ENCODE measurements at regions not wholly inside any gene's neighbourhood (a gene's known extent, or its start where the extent isn't known, plus 50 kb on each side); places are given as distances from the start of the nearest gene placed in this dataset.

DNA sequence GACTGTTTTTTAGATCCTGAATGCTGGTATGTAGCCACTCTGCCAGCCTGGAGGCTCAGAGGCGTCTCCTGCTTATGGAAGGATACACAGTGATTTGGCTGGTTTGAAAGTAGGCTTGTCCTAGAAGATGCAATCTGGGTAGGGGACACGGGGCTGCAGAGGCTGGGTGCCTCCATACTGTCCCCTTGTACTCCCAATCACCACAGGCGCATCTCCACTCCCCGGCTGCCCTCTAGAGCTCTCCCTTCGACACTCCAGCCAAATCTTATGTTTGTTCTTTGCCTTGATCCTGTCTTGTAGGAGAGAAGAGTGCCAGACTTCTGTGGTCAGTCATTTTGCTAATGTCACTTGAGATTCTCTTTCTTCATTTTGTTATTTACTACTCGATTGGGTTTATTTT lies 168.8 kb upstream of the THRB start:
- H3K4me1 ChIP-seq (replicated peaks in 1 of 2): peaks cover 0 to 7% of the 10 kb centered on the region in 2 donors
- WGBS, 10 experiments: 69 to 100% (median 94%) methylated on average over 2 to 6 of the region's 6 CpGs
- H3K27ac ChIP-seq: no peak overlapping the region
- in situ Hi-C loops (cut with MboI; ENCODE audit: low pct_unique_long_range_greater_than_20kb in 2 of 9, low sequenced_read_pairs in 9 of 9, unreplicated experiment in 9 of 9): loop anchor here in 2 of 9 experiments (25.0 kb wide), 2 partner anchors 401 to 651 kb away; no protein-coding TSS in a partner anchor
- H3K4me3 ChIP-seq: no peak overlapping the region
- ATAC-seq (replicated peaks in 6 of 8): no peak

DNA sequence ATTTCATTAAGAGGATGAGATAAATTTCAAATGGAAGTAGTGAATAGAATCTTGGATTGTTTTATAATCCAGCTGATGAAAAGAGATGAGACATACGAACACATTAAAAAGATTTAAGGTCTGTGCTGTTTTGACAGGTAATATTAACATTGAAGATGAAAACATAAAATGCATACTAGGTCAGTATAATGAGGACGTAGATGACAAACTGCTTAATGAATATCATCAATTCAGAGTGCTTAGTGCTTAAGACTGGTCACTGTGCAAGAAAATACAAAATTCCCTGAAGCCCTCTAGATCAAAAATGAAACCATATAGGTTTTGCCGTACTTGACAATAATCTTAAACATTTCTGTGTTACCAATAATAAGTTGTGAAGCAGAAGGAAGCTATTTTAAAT lies 173.4 kb upstream of the THRB start:
- in situ Hi-C loops (cut with MboI; ENCODE audit: low pct_unique_long_range_greater_than_20kb in 2 of 9, low sequenced_read_pairs in 9 of 9, unreplicated experiment in 9 of 9): loop anchor here in 2 of 9 experiments (25.0 kb wide), 2 partner anchors 406 to 656 kb away; no protein-coding TSS in a partner anchor
- Histone ChIP-seq H3K27ac (no peak overlapping the region), H3K4me3 (no peak overlapping the region), H3K4me1 (replicated peaks in 1 of 2) (peaks cover 0 to 28% of the 10 kb centered on the region in 2 donors)
- 38 to 82% (median 68%) methylated on average over 1 to 3 of the region's 3 CpGs for WGBS, 10 experiments
- ATAC-seq (replicated peaks in 6 of 8): peak in 5 of 8 experiments; percentile 49 to 87 (median 67)

DNA sequence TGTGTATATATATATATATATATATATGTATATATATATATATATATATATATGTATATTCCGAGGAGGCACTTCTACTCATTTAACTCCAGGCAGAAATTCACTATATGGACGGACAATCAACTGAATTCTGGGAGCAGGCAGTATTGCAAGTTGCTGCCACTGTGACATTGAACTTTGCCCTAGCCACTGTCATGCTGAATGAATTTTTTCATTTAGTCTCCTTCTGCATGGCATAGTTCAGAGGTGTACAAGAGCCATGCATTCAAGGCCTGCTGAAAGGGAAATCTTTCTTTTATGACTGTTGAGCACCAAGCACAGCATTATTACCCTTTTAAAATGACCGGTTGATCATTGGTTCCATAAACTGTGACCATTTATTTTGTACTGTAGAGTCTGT lies 176.2 kb upstream of the THRB start:
- peak in 1 of 8 experiments; percentile 38 for ATAC-seq (replicated peaks in 6 of 8)
- WGBS, 10 experiments: 60 to 100% (median 86%) methylated on average over 1 of the region's 3 CpGs; no CpG with 5 or more reads in 3 of the 10 experiments
- H3K4me1 ChIP-seq (replicated peaks in 1 of 2): peaks cover 0 to 28% of the 10 kb centered on the region in 2 donors
- H3K27ac ChIP-seq: no peak overlapping the region
- no peak overlapping the region for H3K4me3 ChIP-seq
- in situ Hi-C loops (cut with MboI; ENCODE audit: low pct_unique_long_range_greater_than_20kb in 2 of 9, low sequenced_read_pairs in 9 of 9, unreplicated experiment in 9 of 9): loop anchor here in 2 of 9 experiments (25.0 kb wide), 2 partner anchors 409 to 659 kb away; no protein-coding TSS in a partner anchor

DNA sequence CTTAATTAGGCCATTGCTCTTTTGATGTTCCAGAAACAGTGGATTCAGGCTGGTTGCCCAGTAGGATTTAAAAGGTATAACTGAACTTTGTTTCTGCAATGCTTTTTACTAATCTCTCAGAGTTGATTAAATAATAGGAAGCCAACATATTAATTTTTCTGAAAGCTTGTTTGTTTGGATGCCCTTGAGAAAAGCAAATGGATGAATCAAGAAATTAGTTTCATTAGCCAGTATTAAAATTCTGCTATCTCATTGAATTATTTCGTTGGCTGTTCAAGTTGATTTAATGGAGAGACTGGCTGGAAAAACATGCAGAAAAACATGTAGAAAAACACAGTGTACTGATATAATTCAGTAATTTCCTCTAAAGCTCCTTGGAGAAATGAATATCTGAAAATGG lies 178.9 kb upstream of the THRB start:
- in situ Hi-C loops (cut with MboI; ENCODE audit: low pct_unique_long_range_greater_than_20kb in 2 of 9, low sequenced_read_pairs in 9 of 9, unreplicated experiment in 9 of 9): loop anchor here in 2 of 9 experiments (25.0 kb wide), 2 partner anchors 411 to 661 kb away; no protein-coding TSS in a partner anchor
- 9 to 100% (median 85%) methylated on average over 1 of the region's 1 CpG for WGBS, 10 experiments
- no peak for ATAC-seq (replicated peaks in 6 of 8)
- no peak overlapping the region for H3K27ac ChIP-seq
- peaks cover 0 to 21% of the 10 kb centered on the region in 2 donors for H3K4me1 ChIP-seq (replicated peaks in 1 of 2)
- H3K4me3 ChIP-seq: no peak overlapping the region

DNA sequence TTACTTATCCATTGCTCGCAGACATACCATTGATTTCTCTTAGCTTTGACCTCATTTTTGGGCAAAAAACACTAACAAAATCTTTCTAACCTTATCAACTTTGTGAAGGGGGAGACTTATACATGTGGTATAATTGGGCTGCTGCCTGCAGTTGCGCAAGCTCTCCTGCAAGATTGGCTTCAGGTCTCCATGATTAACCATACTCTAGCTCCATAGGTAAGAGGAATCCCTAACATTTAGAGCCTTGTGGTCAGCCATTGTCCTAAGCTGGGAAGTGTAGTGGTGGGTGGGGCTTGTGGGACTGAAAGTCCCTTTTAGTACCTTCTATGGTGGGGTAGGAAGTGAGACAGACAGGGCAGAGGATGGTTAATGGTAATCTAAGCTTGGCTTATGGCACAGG lies 179.6 kb upstream of the THRB start:
- Histone ChIP-seq H3K4me3 (no peak overlapping the region), H3K4me1 (replicated peaks in 1 of 2) (peaks cover 0 to 19% of the 10 kb centered on the region in 2 donors), H3K27ac (no peak overlapping the region)
- ATAC-seq (replicated peaks in 6 of 8): no peak
- in situ Hi-C loops (cut with MboI; ENCODE audit: low pct_unique_long_range_greater_than_20kb in 2 of 9, low sequenced_read_pairs in 9 of 9, unreplicated experiment in 9 of 9): loop anchor here in 2 of 9 experiments (25.0 kb wide), 2 partner anchors 412 to 662 kb away; no protein-coding TSS in a partner anchor
- 91 to 100% (median 94%) methylated on average over 1 to 2 of the region's 2 CpGs; no CpG with 5 or more reads in 4 of the 10 experiments for WGBS, 10 experiments

DNA sequence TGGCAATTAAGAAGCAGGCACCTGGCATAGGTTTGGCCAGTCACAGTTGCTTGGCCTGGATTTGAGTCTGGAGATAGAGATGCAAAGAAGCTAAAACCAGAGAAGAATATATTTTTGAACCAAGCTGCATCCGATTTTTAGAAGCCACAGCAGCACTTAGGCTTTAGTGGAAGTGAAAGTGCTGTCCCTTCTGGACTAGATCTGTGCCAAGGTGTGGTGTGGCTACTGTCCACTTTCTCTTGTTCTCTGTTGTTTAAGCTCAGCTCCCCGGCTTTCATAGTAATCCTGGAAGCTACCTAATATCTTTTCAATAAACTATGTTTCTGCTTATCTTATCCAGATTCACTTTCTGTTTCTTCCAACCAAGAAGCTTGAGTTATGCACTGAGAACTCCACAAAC lies 183.4 kb upstream of the THRB start:
- WGBS, 10 experiments: 6 to 81% (median 56%) methylated on average over 1 to 2 of the region's 2 CpGs; no CpG with 5 or more reads in 1 of the 10 experiments
- in situ Hi-C loops (cut with MboI; ENCODE audit: low pct_unique_long_range_greater_than_20kb in 2 of 9, low sequenced_read_pairs in 9 of 9, unreplicated experiment in 9 of 9): loop anchor here in 1 of 9 experiments (25.0 kb wide), 1 partner anchor 666 kb away; no protein-coding TSS in a partner anchor
- no peak overlapping the region for H3K27ac ChIP-seq
- H3K4me3 ChIP-seq: no peak overlapping the region
- no peaks in the 10 kb centered on the region for H3K4me1 ChIP-seq (replicated peaks in 1 of 2)
- ATAC-seq (replicated peaks in 6 of 8): no peak

DNA sequence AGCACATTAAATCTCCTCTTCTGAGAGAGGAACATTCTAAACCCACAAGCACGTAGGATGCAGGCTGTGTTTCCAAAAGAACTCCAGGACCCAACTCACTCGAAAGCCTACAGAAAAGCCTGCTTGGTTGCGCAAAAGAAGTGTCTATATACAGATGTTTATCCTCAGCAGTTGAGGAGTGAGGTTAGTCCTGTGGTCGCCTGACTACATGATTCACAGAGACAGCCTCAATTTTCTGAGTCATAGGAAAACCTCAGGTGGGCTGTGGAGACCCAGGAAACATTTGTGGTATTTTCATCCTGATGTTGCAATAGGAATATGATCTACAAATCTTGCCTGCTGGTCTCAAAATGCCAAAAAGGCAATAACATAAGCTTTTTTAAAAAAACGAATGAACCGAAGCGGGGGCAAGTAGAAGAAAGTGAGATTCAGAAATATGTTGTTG lies 183.8 kb upstream of the THRB start:
- H3K4me3 ChIP-seq: no peak overlapping the region
- no peaks in the 10 kb centered on the region for H3K4me1 ChIP-seq (replicated peaks in 1 of 2)
- 8 to 100% (median 74%) methylated on average over 1 to 7 of the region's 7 CpGs for WGBS, 10 experiments
- ATAC-seq (replicated peaks in 6 of 8): peak in 2 of 8 experiments; percentile 27
- in situ Hi-C loops (cut with MboI; ENCODE audit: low pct_unique_long_range_greater_than_20kb in 2 of 9, low sequenced_read_pairs in 9 of 9, unreplicated experiment in 9 of 9): loop anchor here in 1 of 9 experiments (25.0 kb wide), 1 partner anchor 666 kb away; no protein-coding TSS in a partner anchor
- no peak overlapping the region for H3K27ac ChIP-seq

DNA sequence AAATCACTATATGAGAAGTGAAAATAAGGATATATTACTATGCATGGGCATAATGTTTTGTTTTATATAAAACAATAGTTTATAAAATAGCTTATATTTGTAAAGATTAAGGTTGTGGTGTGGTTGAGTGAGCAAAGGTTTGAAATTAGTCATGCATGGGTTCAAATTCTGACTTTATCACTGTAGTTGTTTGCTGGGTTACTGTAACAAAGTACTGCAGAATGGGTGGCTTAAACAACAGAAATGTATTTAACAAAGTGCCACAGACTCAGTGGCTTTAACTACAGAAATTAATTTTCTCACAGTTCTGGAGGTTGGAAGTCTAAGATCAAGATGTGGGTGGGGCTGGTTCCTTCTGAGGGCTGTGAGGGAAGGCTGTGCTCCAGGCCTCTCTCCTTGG lies 184.8 kb upstream of the THRB start:
- Histone ChIP-seq H3K4me1 (replicated peaks in 1 of 2) (peaks cover 0 to 2% of the 10 kb centered on the region in 2 donors), H3K4me3 (no peak overlapping the region), H3K27ac (no peak overlapping the region)
- in situ Hi-C loops (cut with MboI; ENCODE audit: low pct_unique_long_range_greater_than_20kb in 2 of 9, low sequenced_read_pairs in 9 of 9, unreplicated experiment in 9 of 9): loop anchor here in 1 of 9 experiments (25.0 kb wide), 1 partner anchor 667 kb away; no protein-coding TSS in a partner anchor
- no peak for ATAC-seq (replicated peaks in 6 of 8)

DNA sequence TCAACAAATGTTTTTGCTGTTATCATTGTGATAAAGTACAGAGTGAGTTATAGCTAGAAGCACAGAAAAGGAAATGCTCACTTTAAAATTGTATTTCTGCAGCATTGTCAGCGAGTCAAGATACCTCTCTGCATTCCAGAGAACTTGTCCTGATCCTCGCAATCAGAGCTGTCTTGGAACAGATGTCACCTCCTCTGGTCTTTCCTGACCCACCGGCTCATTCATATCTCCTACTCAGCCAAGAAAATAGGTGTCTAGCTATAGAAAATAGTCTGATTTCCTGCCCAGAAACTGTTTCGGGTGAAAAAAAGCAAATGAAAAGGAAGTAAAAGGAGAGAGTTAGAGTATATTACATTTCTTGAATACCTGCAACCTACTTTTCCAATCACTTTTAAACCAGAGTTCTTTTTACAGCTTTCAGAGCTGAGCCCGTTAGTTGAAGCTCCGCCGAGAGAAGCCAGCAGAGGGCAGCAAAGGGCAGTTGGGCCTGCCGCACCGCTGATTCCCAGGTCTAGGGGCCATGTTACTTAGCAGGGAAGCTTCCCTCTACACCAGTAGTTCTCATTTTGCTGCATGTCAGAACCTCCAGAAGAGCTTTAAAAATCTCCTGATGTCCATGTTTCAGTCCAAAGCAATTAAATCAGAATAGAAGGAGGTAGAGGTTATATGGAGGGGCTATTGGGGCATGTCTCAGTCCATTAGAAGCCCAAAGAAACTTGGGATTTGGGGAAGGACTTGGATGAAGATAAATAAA lies 185.7 kb upstream of the THRB start:
- ATAC-seq (replicated peaks in 6 of 8): peak; percentile 54 to 82 (median 69)
- H3K27ac ChIP-seq: no peak overlapping the region
- in situ Hi-C loops (cut with MboI; ENCODE audit: low pct_unique_long_range_greater_than_20kb in 2 of 9, low sequenced_read_pairs in 9 of 9, unreplicated experiment in 9 of 9): loop anchor here in 2 of 9 experiments (10.0 to 25.0 kb wide), 2 partner anchors 668 to 676 kb away; no protein-coding TSS in a partner anchor
- H3K4me3 ChIP-seq: no peak overlapping the region
- 8 to 100% (median 52%) methylated on average over 1 to 9 of the region's 9 CpGs; no CpG with 5 or more reads in 1 of the 10 experiments for WGBS, 10 experiments
- H3K4me1 ChIP-seq (replicated peaks in 1 of 2): peaks cover 0 to 2% of the 10 kb centered on the region in 2 donors

DNA sequence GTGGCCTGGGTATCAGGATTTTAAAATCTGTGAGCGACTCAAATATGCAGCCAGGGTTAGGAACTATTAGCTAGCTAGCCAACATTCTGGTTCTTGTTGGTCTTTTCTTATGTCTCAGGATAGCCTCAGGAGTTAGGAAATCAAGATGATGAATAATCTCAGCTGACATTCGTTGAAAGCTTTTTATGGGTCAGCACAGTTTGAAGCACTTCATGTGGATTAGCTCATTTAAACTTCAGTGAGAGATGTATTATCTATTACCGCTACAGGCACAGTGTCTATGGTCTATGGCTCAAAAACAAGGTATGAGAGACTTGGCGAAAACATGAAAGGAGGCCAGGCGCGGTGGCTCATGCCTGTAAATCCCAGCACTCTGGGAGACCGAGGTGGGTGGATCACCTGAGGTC lies 187.5 kb upstream of the THRB start:
- 0 to 100% (median 88%) methylated on average over 1 to 6 of the region's 7 CpGs; no CpG with 5 or more reads in 2 of the 10 experiments for WGBS, 10 experiments
- in situ Hi-C loops (cut with MboI; ENCODE audit: low pct_unique_long_range_greater_than_20kb in 2 of 9, low sequenced_read_pairs in 9 of 9, unreplicated experiment in 9 of 9): loop anchor here in 2 of 9 experiments (10.0 to 25.0 kb wide), 2 partner anchors 670 to 677 kb away; no protein-coding TSS in a partner anchor

DNA sequence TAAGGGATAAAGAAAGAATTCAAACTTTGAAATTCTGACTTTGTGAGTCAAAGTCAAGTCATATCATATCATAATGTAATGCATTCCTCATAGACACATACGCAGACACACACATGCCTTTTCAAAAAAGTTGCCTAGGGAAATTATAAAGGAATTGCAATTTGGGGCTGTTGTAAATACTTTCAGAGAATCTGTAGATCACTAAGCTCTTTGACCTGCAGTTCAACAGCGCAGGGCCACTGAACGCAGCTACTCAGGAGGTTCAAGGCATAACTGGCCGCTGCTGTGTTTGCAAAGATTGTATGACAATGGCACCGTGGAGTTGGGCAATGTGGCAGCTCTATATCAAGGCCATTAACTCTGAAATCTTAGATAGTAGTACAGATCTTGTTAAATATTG lies 188.4 kb upstream of the THRB start:
- WGBS, 10 experiments: 41 to 100% (median 94%) methylated on average over 1 to 5 of the region's 5 CpGs; no CpG with 5 or more reads in 1 of the 10 experiments

More for the DNA sequence above, 187.5 kb upstream of the THRB start:
- peaks cover 0 to 2% of the 10 kb centered on the region in 2 donors for H3K4me1 ChIP-seq (replicated peaks in 1 of 2)
- ATAC-seq (replicated peaks in 6 of 8): peak in 2 of 8 experiments; percentile 30 to 32
- H3K27ac ChIP-seq: no peak overlapping the region
- no peak overlapping the region for H3K4me3 ChIP-seq

DNA sequence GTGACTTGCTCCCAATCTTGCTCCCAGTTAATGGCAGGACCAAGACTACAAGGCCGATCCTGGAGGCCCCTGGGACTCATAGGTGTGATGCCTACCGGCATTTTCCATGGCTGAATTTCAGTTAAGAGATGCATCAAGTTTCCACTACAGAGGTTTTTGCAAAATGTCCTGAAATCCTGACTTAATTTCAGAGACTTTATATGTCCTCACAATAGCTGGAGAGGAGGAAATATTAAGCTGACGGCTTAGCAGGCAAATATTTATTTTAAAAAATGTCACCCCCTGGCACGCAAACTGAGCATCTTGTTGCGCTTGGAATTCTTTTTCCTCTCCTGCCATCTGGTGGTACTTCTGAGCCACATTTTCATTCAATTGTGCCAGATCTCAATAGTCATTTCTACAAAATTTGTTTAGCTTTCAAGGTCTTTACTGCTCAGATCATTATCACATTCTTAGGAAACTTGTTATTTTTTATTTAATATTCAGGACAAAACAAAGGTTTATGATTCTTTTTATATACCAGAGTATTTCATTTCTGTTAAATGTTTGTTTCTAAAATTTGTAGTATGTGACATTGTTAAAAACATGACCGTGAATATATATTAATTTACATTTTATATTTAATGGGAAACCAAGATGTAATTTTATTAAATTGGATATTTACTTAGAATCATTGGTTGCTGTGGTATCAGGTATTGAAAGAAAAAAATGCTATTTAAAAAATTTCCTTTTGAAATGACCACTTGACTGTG lies 189.2 kb upstream of the THRB start:
- Histone ChIP-seq H3K4me1 (replicated peaks in 1 of 2) (peaks cover 0 to 2% of the 10 kb centered on the region in 2 donors), H3K27ac (no peak overlapping the region), H3K4me3 (no peak overlapping the region)
- in situ Hi-C loops (cut with MboI; ENCODE audit: low pct_unique_long_range_greater_than_20kb in 2 of 9, low sequenced_read_pairs in 9 of 9, unreplicated experiment in 9 of 9): loop anchor here in 2 of 9 experiments (10.0 to 25.0 kb wide), 2 partner anchors 672 to 679 kb away; no protein-coding TSS in a partner anchor
- WGBS, 10 experiments: 10 to 100% (median 68%) methylated on average over 1 to 6 of the region's 6 CpGs
- ATAC-seq (replicated peaks in 6 of 8): peak in 5 of 8 experiments; percentile 32 to 71 (median 52)

More for the DNA sequence above, 188.4 kb upstream of the THRB start:
- peaks cover 0 to 2% of the 10 kb centered on the region in 2 donors for H3K4me1 ChIP-seq (replicated peaks in 1 of 2)
- ATAC-seq (replicated peaks in 6 of 8): no peak
- no peak overlapping the region for H3K4me3 ChIP-seq
- in situ Hi-C loops (cut with MboI; ENCODE audit: low pct_unique_long_range_greater_than_20kb in 2 of 9, low sequenced_read_pairs in 9 of 9, unreplicated experiment in 9 of 9): loop anchor here in 2 of 9 experiments (10.0 to 25.0 kb wide), 2 partner anchors 671 to 678 kb away; no protein-coding TSS in a partner anchor
- no peak overlapping the region for H3K27ac ChIP-seq
